SH-SY5Y (cell line): ENCODE measurements at regions not wholly inside any gene's neighbourhood (a gene's known extent, or its start where the extent isn't known, plus 50 kb on each side); places are given as distances from the start of the nearest gene placed in this dataset.

Experiments
- GATA2 ChIP-seq: IDR thresholded peaks from 2 replicates; pipeline ENCODE4 v1.6.1; 2011; ENCODE audit warnings: mild to moderate bottlenecking, low read depth, low read length
- GATA3 ChIP-seq: IDR thresholded peaks from 2 replicates; pipeline ENCODE4 v1.6.1; 2011; ENCODE audit warnings: low read depth, mild to moderate bottlenecking, low read length, moderate library complexity

DNA sequence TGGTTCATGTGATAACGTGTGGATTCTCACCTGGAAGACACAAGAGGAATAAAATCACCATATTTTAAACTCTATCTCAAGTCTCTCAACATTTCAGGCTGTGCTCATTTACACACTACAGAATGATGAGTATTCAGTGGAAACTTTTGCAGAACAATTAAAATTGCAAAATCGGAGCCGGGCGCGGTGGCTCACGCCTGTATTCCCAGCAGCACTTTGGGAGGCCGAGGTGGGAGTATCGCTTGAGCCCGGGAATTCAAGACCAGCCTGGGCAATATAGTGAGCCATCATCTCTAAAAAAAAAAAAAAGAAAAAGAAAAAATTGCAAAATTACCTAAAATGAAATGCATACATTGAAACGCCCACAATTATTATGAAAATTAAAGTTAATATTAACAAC lies 825.9 kb downstream of the KCNJ18 start:
- TF ChIP-seq GATA3 = no peak
- no peak for TF ChIP-seq GATA2
